ENCODE measurements at regions not wholly inside any gene's neighbourhood (a gene's known extent, or its start where the extent isn't known, plus 50 kb on each side); places are given as distances from the start of the nearest gene placed in this dataset.

GRCh38 chr2:196251132-196251531, 79.8 kb upstream of the STK17B start:
- TF ChIP-seq EP300 (IDR thresholded peaks at IDR 0.05) (no peak), POLR2A (IDR thresholded peaks at IDR 0.05) (no peak), CTCF (IDR thresholded peaks at IDR 0.05) (no peak)

Measured in stomach (tissue), 4 donors.